Breast epithelium (tissue), 4 donors: ENCODE measurements at regions not wholly inside any gene's neighbourhood (a gene's known extent, or its start where the extent isn't known, plus 50 kb on each side); places are given as distances from the start of the nearest gene placed in this dataset.

Source experiments
- DNase-seq, 2 donors: peaks; one replicate each; pipeline ENCODE4 v3.0.0-alpha.2; 2019; ENCODE audit warnings: low spot score in 2 of 2
- H3K27ac ChIP-seq, 2 donors: fragments of 200-600 bp; sonication (generic) in 1 of 2; one replicate each; pipeline ENCODE4 v1.5.1; 2016 to 2019; ENCODE audit warnings: mild to moderate bottlenecking in 1 of 2
- H3K27me3 ChIP-seq, 2 donors: fragments of 200-600 bp; sonication (generic) in 1 of 2; one replicate each; pipeline versions ENCODE4 v1.5.1 to v1.6.0; 2017 to 2019; ENCODE audit warnings: control low read depth in 1 of 2, mild to moderate bottlenecking in 1 of 2
- H3K36me3 ChIP-seq: fragments of 200-600 bp; one replicate; pipeline ENCODE4 v1.5.1; 2019
- H3K4me1 ChIP-seq, 2 donors: fragments of 200-600 bp; sonication (generic); one replicate each; pipeline ENCODE4 v1.5.1; 2016 to 2019; ENCODE audit warnings: control low read depth in 1 of 2
- H3K4me3 ChIP-seq, 3 donors: fragments of 200-600 bp; sonication (generic); 1 replicate in 2 of 3; 2 replicates in 1 of 3; pipeline ENCODE4 v1.5.1; 2016 to 2019; ENCODE audit warnings: mild to moderate bottlenecking in 3 of 3, moderate library complexity in 2 of 3
- H3K9me3 ChIP-seq, 2 donors: fragments of 200-600 bp; sonication (generic) in 1 of 2; one replicate each; pipeline ENCODE4 v1.5.1; 2016 to 2019; ENCODE audit warnings: control low read depth in 1 of 2
- POLR2A ChIP-seq: fragments of 450-650 bp; IDR thresholded peaks from one replicate; pipeline ENCODE4 v1.6.1; 2016; ENCODE audit warnings: antibody characterized with exemption, mild to moderate bottlenecking, moderate library complexity
- POLR2AphosphoS5 ChIP-seq, 3 donors: sonication (generic); formaldehyde crosslinking; IDR thresholded peaks; one replicate each; pipeline ENCODE4 v1.6.1; 2017; ENCODE audit warnings: antibody characterized with exemption in 3 of 3
- intact Hi-C: fragments of 100-400 bp; cut with DNase I; formaldehyde crosslinking; loops from one replicate; pipeline ENCODE4 v1.15.1; 2023; ENCODE audit warnings: low total_unique reads
- TF ChIP-seq, protein P1 (sequence below), 3 donors: fragments of 450-650 bp; IDR thresholded peaks; one replicate each; pipeline ENCODE4 v1.5.1; 2016 to 2017; ENCODE audit warnings: antibody characterized with exemption in 3 of 3, mild to moderate bottlenecking in 3 of 3, moderate library complexity in 3 of 3

DNA sequence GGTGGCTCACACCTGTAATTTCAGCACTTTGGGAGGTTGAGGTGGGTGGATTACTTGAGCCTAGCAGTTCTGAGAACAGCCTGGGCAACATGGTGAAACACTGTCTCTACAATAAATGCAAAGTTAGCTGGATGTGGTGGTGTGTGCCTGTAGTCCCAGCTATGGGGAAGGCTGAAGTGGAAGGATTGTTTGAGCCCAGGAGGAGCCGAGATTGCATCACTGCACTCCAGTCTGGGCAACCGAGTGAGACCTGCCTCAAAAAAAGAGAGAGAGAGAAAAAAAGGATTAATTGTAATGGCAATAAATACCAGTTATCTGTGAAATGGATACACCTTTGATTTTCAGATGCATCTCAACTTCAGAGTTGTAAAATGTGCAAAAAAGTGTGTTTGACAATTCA lies 58.8 kb downstream of the SPRY1 start:
- Histone ChIP-seq H3K36me3 (no peaks in the 10 kb centered on the region), H3K9me3 (no peaks in the 10 kb centered on the region), H3K27me3 (no peaks in the 10 kb centered on the region), H3K4me3 (no peak overlapping the region), H3K27ac (no peak overlapping the region), H3K4me1 (no peaks in the 10 kb centered on the region)
- intact Hi-C loops = no loop called here
- DNase-seq = no peak
- no peak for TF ChIP-seq POLR2AphosphoS5 (IDR thresholded peaks at IDR 0.05)
- no peak for TF ChIP-seq POLR2A
- TF ChIP-seq, protein P1, sequence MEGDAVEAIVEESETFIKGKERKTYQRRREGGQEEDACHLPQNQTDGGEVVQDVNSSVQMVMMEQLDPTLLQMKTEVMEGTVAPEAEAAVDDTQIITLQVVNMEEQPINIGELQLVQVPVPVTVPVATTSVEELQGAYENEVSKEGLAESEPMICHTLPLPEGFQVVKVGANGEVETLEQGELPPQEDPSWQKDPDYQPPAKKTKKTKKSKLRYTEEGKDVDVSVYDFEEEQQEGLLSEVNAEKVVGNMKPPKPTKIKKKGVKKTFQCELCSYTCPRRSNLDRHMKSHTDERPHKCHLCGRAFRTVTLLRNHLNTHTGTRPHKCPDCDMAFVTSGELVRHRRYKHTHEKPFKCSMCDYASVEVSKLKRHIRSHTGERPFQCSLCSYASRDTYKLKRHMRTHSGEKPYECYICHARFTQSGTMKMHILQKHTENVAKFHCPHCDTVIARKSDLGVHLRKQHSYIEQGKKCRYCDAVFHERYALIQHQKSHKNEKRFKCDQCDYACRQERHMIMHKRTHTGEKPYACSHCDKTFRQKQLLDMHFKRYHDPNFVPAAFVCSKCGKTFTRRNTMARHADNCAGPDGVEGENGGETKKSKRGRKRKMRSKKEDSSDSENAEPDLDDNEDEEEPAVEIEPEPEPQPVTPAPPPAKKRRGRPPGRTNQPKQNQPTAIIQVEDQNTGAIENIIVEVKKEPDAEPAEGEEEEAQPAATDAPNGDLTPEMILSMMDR (IDR thresholded peaks at IDR 0.05) = no peak

- H3K4me3 ChIP-seq = no peak overlapping the region
- DNase-seq = no peak
- H3K27ac ChIP-seq = no peak overlapping the region
- intact Hi-C loops = no loop called here
- H3K9me3 ChIP-seq = no peaks in the 10 kb centered on the region
- no peaks in the 10 kb centered on the region for H3K27me3 ChIP-seq
- TF ChIP-seq POLR2AphosphoS5 (IDR thresholded peaks at IDR 0.05) (no peak), POLR2A (no peak)
- TF ChIP-seq, protein P1 (IDR thresholded peaks at IDR 0.05) = no peak
- H3K4me1 ChIP-seq = no peaks in the 10 kb centered on the region
- no peaks in the 10 kb centered on the region for H3K36me3 ChIP-seq
Observed at GRCh38 chr4:123462007-123462406, 65.4 kb downstream of the SPRY1 start.

- intact Hi-C loops = no loop called here
- Histone ChIP-seq H3K27ac (no peak overlapping the region), H3K4me1 (no peaks in the 10 kb centered on the region), H3K4me3 (no peak overlapping the region), H3K27me3 (no peaks in the 10 kb centered on the region), H3K9me3 (no peaks in the 10 kb centered on the region), H3K36me3 (no peaks in the 10 kb centered on the region)
- DNase-seq = no peak
- TF ChIP-seq POLR2AphosphoS5 (IDR thresholded peaks at IDR 0.05) (no peak), POLR2A (no peak)
- TF ChIP-seq, protein P1 (IDR thresholded peaks at IDR 0.05) = no peak
Observed at GRCh38 chr4:123463869-123464268, 67.3 kb downstream of the SPRY1 start.

DNA sequence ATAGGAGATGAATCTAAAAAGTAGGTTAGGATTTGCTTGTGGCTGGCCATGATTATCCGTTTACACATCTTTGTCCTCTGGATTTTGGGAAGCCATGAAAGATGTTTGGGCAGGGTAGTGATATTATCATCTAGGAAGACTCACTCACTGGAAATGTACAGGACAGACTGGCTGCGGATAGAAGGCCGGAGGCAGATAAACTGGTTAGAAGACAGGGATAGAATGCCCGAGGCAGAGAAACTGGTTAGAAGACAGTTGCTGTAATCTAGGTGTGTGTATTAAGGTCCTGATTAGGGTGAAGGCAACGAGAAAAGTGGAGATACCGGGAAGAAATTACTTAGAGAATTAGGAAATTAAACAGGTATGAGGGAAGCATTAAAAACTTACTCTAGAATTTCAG lies 68.8 kb downstream of the SPRY1 start:
- intact Hi-C loops = no loop called here
- Histone ChIP-seq H3K4me3 (no peak overlapping the region), H3K4me1 (no peaks in the 10 kb centered on the region), H3K27me3 (no peaks in the 10 kb centered on the region), H3K27ac (no peak overlapping the region), H3K9me3 (no peaks in the 10 kb centered on the region), H3K36me3 (no peaks in the 10 kb centered on the region)
- DNase-seq = no peak
- TF ChIP-seq POLR2AphosphoS5 (IDR thresholded peaks at IDR 0.05) (no peak), POLR2A (no peak)
- TF ChIP-seq, protein P1 (IDR thresholded peaks at IDR 0.05) = no peak

DNA sequence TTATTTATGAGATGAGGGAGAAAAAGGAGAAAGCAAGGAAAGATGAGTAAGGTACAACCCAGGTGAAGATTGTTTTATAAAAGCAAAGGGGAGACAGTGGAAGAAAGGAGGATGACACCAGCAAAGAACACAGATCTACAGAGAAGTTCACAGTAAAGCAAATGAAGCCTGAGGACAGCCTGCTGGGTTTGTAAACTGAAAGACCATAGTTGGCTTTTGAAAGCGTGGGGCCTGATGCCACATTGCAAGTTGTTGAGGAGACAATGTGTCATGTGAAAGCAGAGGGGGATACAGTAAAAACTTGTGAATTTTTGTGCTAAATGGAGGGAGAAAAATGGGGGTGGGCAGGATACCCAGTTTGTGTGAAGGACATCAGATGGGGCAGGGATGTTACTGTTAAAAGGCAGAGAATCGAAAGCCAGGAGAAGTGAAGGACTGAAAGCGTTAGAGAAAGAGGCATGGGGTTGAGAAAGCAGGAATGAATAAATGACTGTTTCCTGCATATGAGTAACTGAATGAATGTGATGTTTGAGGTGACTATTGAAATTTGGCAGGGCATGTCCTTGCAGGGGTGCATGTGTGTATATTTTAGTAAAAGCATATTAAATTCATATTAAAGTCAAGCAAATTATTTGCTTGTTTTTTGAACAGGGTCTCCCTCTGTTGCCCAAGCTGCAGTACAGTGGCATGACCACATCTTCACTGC lies 69.6 kb downstream of the SPRY1 start:
- intact Hi-C loops = no loop called here
- no peaks in the 10 kb centered on the region for H3K9me3 ChIP-seq
- no peak for DNase-seq
- no peaks in the 10 kb centered on the region for H3K36me3 ChIP-seq
- no peaks in the 10 kb centered on the region for H3K27me3 ChIP-seq
- H3K4me1 ChIP-seq = no peaks in the 10 kb centered on the region
- TF ChIP-seq, protein P1 (IDR thresholded peaks at IDR 0.05) = no peak
- TF ChIP-seq POLR2AphosphoS5 (IDR thresholded peaks at IDR 0.05) (no peak), POLR2A (no peak)
- no peak overlapping the region for H3K4me3 ChIP-seq
- H3K27ac ChIP-seq = no peak overlapping the region
